ENCODE measurements at regions not wholly inside any gene's neighbourhood (a gene's known extent, or its start where the extent isn't known, plus 50 kb on each side); places are given as distances from the start of the nearest gene placed in this dataset.

DNA sequence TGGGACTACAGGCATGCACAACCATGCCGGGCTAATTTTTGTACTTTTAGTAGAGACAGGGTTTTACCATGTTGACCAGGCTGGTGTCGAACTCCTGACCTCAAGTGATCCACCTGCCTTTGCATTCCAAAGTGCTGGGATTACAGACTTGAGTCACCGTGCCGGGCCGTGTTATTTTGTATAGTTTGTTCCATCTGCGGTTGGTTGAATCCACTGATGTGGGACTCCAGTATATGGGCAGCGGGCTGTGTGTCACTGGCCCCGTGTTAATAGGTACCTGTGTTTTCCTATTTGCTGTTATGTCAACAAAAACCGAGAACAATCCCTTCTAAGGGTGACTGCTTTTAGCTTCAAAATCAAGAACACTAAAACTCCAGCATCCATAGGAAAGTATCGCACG is 297.6 kb upstream of the PITRM1 start:
- TF ChIP-seq, protein P1, sequence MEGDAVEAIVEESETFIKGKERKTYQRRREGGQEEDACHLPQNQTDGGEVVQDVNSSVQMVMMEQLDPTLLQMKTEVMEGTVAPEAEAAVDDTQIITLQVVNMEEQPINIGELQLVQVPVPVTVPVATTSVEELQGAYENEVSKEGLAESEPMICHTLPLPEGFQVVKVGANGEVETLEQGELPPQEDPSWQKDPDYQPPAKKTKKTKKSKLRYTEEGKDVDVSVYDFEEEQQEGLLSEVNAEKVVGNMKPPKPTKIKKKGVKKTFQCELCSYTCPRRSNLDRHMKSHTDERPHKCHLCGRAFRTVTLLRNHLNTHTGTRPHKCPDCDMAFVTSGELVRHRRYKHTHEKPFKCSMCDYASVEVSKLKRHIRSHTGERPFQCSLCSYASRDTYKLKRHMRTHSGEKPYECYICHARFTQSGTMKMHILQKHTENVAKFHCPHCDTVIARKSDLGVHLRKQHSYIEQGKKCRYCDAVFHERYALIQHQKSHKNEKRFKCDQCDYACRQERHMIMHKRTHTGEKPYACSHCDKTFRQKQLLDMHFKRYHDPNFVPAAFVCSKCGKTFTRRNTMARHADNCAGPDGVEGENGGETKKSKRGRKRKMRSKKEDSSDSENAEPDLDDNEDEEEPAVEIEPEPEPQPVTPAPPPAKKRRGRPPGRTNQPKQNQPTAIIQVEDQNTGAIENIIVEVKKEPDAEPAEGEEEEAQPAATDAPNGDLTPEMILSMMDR (IDR thresholded peaks at IDR 0.05; ENCODE audit: low read length): no peak
- no peak for TF ChIP-seq EZH2 (IDR thresholded peaks at IDR 0.05; ENCODE audit: borderline replicate concordance, low read length)
